SK-N-SH treated with all-trans-retinoic acid at 6 μM for 48 hours (cell line): ENCODE measurements at regions not wholly inside any gene's neighbourhood (a gene's known extent, or its start where the extent isn't known, plus 50 kb on each side); places are given as distances from the start of the nearest gene placed in this dataset.

Source experiments
- ATAC-seq: fragments of 200-7000 bp; cut with Tn5 transposase; 3 replicates; pipeline ENCODE4 v1.9.1; 2020; ENCODE audit warnings: mild to moderate bottlenecking, moderate library complexity
- ARNTL ChIP-seq: fragments of 450-650 bp; formaldehyde crosslinking; IDR thresholded peaks from 2 replicates; pipeline ENCODE4 v1.5.0; 2020; ENCODE audit warnings: low read depth, mild to moderate bottlenecking, moderate library complexity, borderline replicate concordance
- ESRRG ChIP-seq: fragments of 250-450 bp; sonication (Bioruptor Pico); IDR thresholded peaks from 2 replicates; pipeline ENCODE4 v1.6.1; 2021; ENCODE audit warnings: mild to moderate bottlenecking
- GLIS3 ChIP-seq: fragments of 250-450 bp; sonication (Bioruptor Pico); IDR thresholded peaks from 2 replicates; pipeline ENCODE4 v1.5.0; 2020; ENCODE audit warnings: mild to moderate bottlenecking, moderate library complexity
- ISL1 ChIP-seq: fragments of 250-450 bp; sonication (Bioruptor Pico); IDR thresholded peaks from 2 replicates; pipeline ENCODE4 v2.1.2; 2022; ENCODE audit warnings: mild to moderate bottlenecking, moderate library complexity
- OSR1 ChIP-seq: fragments of 250-450 bp; sonication (Bioruptor Pico); IDR thresholded peaks from 2 replicates; pipeline ENCODE4 v1.8.0; 2022; ENCODE audit warnings: moderate library complexity, mild to moderate bottlenecking, inconsistent platforms
- RARB ChIP-seq: fragments of 250-450 bp; sonication (Bioruptor Pico); IDR thresholded peaks from 2 replicates; pipeline ENCODE4 v1.8.0; 2021; ENCODE audit warnings: mild to moderate bottlenecking, moderate library complexity
- SNAI2 ChIP-seq: fragments of 250-450 bp; sonication (Bioruptor Pico); IDR thresholded peaks from 2 replicates; pipeline ENCODE4 v1.5.0; 2020; ENCODE audit warnings: mild to moderate bottlenecking, moderate library complexity
- TCF4 ChIP-seq: fragments of 250-450 bp; sonication (Bioruptor Pico); IDR thresholded peaks from 2 replicates; pipeline ENCODE4 v1.8.0; 2021; ENCODE audit warnings: mild to moderate bottlenecking, moderate library complexity, borderline replicate concordance
- TOX ChIP-seq: fragments of 250-450 bp; sonication (Bioruptor Pico); IDR thresholded peaks from 2 replicates; pipeline ENCODE4 v1.8.0; 2021; ENCODE audit warnings: mild to moderate bottlenecking, moderate library complexity, borderline replicate concordance
- TSHZ2 ChIP-seq: fragments of 250-450 bp; sonication (Bioruptor Pico); IDR thresholded peaks from 2 replicates; pipeline ENCODE4 v1.5.0; 2020; ENCODE audit warnings: mild to moderate bottlenecking, moderate library complexity
- ZC3H10 ChIP-seq: fragments of 250-450 bp; sonication (Bioruptor Pico); IDR thresholded peaks from 2 replicates; pipeline ENCODE4 v1.5.1; 2021; ENCODE audit warnings: mild to moderate bottlenecking, moderate library complexity
- ZFP3 ChIP-seq: fragments of 250-450 bp; sonication (Bioruptor Pico); IDR thresholded peaks from 2 replicates; pipeline ENCODE4 v1.5.0; 2020; ENCODE audit warnings: mild to moderate bottlenecking, moderate library complexity
- ZFP30 ChIP-seq: fragments of 450-650 bp; formaldehyde crosslinking; IDR thresholded peaks from 2 replicates; pipeline ENCODE4 v1.5.0; 2022; ENCODE audit warnings: mild to moderate bottlenecking, moderate library complexity
- ZNF565 ChIP-seq: fragments of 450-650 bp; formaldehyde crosslinking; conservative IDR thresholded peaks from 2 replicates; pipeline ENCODE4 v1.5.0; 2020; ENCODE audit warnings: low read depth, mild to moderate bottlenecking, moderate library complexity
- ZNF70 ChIP-seq: fragments of 450-650 bp; formaldehyde crosslinking; IDR thresholded peaks from 2 replicates; pipeline ENCODE4 v1.5.0; 2020; ENCODE audit warnings: mild to moderate bottlenecking, moderate library complexity
- ZNF8 ChIP-seq: fragments of 450-650 bp; formaldehyde crosslinking; IDR thresholded peaks from 2 replicates; pipeline ENCODE4 v1.5.0; 2020; ENCODE audit warnings: mild to moderate bottlenecking, moderate library complexity
- TF ChIP-seq, protein P1 (sequence below): fragments of 250-450 bp; sonication (Bioruptor Pico); IDR thresholded peaks from 2 replicates; pipeline ENCODE4 v1.8.0; 2020; ENCODE audit warnings: mild to moderate bottlenecking, moderate library complexity, borderline replicate concordance
- TF ChIP-seq, protein P2 (sequence below): fragments of 250-450 bp; sonication (Bioruptor Pico); IDR thresholded peaks from 2 replicates; pipeline ENCODE4 v1.8.0; 2021; ENCODE audit warnings: low read depth, mild to moderate bottlenecking, moderate library complexity, borderline replicate concordance
- TF ChIP-seq, protein P3 (sequence below): fragments of 250-450 bp; sonication (Bioruptor Pico); IDR thresholded peaks from 2 replicates; pipeline ENCODE4 v1.5.1; 2020; ENCODE audit warnings: low read depth, mild to moderate bottlenecking, moderate library complexity
- TF ChIP-seq, protein P4 (sequence below): fragments of 250-450 bp; sonication (Bioruptor Pico); IDR thresholded peaks from 2 replicates; pipeline ENCODE4 v1.5.1; 2021; ENCODE audit warnings: mild to moderate bottlenecking, moderate library complexity

- TF ChIP-seq TCF4 (no peak), SNAI2 (CRISPR knock-in tag) (no peak), OSR1 (CRISPR knock-in tag) (no peak), RARB (no peak), ISL1 (no peak), ESRRG (CRISPR knock-in tag) (no peak), ZFP3 (CRISPR knock-in tag) (no peak), TSHZ2 (no peak), ZNF70 (CRISPR knock-in tag) (no peak), ZNF8 (CRISPR knock-in tag) (no peak), GLIS3 (CRISPR knock-in tag) (no peak), TOX (CRISPR knock-in tag) (no peak), ZNF565 (CRISPR knock-in tag) (no peak)
- TF ChIP-seq, protein P1, sequence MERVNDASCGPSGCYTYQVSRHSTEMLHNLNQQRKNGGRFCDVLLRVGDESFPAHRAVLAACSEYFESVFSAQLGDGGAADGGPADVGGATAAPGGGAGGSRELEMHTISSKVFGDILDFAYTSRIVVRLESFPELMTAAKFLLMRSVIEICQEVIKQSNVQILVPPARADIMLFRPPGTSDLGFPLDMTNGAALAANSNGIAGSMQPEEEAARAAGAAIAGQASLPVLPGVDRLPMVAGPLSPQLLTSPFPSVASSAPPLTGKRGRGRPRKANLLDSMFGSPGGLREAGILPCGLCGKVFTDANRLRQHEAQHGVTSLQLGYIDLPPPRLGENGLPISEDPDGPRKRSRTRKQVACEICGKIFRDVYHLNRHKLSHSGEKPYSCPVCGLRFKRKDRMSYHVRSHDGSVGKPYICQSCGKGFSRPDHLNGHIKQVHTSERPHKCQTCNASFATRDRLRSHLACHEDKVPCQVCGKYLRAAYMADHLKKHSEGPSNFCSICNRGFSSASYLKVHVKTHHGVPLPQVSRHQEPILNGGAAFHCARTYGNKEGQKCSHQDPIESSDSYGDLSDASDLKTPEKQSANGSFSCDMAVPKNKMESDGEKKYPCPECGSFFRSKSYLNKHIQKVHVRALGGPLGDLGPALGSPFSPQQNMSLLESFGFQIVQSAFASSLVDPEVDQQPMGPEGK = no peak
- TF ChIP-seq, protein P2, sequence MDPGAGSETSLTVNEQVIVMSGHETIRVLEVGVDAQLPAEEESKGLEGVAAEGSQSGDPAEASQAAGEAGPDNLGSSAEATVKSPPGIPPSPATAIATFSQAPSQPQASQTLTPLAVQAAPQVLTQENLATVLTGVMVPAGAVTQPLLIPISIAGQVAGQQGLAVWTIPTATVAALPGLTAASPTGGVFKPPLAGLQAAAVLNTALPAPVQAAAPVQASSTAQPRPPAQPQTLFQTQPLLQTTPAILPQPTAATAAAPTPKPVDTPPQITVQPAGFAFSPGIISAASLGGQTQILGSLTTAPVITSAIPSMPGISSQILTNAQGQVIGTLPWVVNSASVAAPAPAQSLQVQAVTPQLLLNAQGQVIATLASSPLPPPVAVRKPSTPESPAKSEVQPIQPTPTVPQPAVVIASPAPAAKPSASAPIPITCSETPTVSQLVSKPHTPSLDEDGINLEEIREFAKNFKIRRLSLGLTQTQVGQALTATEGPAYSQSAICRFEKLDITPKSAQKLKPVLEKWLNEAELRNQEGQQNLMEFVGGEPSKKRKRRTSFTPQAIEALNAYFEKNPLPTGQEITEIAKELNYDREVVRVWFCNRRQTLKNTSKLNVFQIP = no peak
- TF ChIP-seq, protein P3, sequence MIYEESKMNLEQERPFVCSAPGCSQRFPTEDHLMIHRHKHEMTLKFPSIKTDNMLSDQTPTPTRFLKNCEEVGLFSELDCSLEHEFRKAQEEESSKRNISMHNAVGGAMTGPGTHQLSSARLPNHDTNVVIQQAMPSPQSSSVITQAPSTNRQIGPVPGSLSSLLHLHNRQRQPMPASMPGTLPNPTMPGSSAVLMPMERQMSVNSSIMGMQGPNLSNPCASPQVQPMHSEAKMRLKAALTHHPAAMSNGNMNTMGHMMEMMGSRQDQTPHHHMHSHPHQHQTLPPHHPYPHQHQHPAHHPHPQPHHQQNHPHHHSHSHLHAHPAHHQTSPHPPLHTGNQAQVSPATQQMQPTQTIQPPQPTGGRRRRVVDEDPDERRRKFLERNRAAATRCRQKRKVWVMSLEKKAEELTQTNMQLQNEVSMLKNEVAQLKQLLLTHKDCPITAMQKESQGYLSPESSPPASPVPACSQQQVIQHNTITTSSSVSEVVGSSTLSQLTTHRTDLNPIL (CRISPR knock-in tag) = no peak
- ATAC-seq = no peak
These were observed 136.5 kb upstream of the TNP1 start for GRCh38 chr2:216996279-216996845.

- no peak for ATAC-seq
- TF ChIP-seq ZNF565 (CRISPR knock-in tag) = no peak
- no peak for TF ChIP-seq ARNTL
- TF ChIP-seq GLIS3 (CRISPR knock-in tag) = no peak
- no peak for TF ChIP-seq ZC3H10 (CRISPR knock-in tag)
- TF ChIP-seq ESRRG (CRISPR knock-in tag) = no peak
- no peak for TF ChIP-seq ZNF70 (CRISPR knock-in tag)
- TF ChIP-seq, protein P2 = no peak
- TF ChIP-seq, protein P4, sequence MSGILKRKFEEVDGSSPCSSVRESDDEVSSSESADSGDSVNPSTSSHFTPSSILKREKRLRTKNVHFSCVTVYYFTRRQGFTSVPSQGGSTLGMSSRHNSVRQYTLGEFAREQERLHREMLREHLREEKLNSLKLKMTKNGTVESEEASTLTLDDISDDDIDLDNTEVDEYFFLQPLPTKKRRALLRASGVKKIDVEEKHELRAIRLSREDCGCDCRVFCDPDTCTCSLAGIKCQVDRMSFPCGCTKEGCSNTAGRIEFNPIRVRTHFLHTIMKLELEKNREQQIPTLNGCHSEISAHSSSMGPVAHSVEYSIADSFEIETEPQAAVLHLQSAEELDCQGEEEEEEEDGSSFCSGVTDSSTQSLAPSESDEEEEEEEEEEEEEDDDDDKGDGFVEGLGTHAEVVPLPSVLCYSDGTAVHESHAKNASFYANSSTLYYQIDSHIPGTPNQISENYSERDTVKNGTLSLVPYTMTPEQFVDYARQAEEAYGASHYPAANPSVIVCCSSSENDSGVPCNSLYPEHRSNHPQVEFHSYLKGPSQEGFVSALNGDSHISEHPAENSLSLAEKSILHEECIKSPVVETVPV (CRISPR knock-in tag) = no peak
- no peak for TF ChIP-seq ZFP30 (CRISPR knock-in tag)
These were observed 134.5 kb upstream of the TNP1 start for GRCh38 chr2:216994353-216994854.
